Lung (tissue), 11 donors: ENCODE measurements at regions not wholly inside any gene's neighbourhood (a gene's known extent, or its start where the extent isn't known, plus 50 kb on each side); places are given as distances from the start of the nearest gene placed in this dataset.
"Not testable (repeated sequence)": the region's sequence is repeated elsewhere in the genome, so short reads cannot be mapped to it uniquely, and the experiment has no call there.

ENCODE experiments used
- ATAC-seq: fragments of 200-7000 bp; cut with Tn5 transposase; one replicate; pipeline ENCODE4 v1.9.1; 2020; ENCODE audit warnings: moderate number of reproducible peaks; ENCODE audit not compliant: insufficient read depth, low FRiP score
- DNase-seq, 3 donors: peaks; one replicate each; pipeline ENCODE4 v3.0.0-alpha.2; 2013 to 2017
- H3K27ac ChIP-seq, 2 donors: one replicate each; pipeline ENCODE4 v1.5.1; 2013; ENCODE audit warnings: mild to moderate bottlenecking in 2 of 2, moderate library complexity in 2 of 2, control low read depth in 1 of 2, inconsistent platforms in 1 of 2, low read depth in 1 of 2, low read length in 1 of 2
- H3K27me3 ChIP-seq, 3 donors: one replicate each; pipeline ENCODE4 v1.5.1; 2013; ENCODE audit warnings: low read length in 2 of 3; ENCODE audit not compliant: control insufficient read depth in 3 of 3, insufficient read depth in 3 of 3
- H3K36me3 ChIP-seq, 4 donors: one replicate each; pipeline ENCODE4 v1.5.1; 2013; ENCODE audit warnings: low read length in 4 of 4, mild to moderate bottlenecking in 1 of 4, moderate library complexity in 1 of 4; ENCODE audit not compliant: control insufficient read depth in 4 of 4, insufficient read depth in 4 of 4
- H3K4me1 ChIP-seq, 5 donors: one replicate each; pipeline ENCODE4 v1.5.1; 2013; ENCODE audit warnings: low read length in 5 of 5, mild to moderate bottlenecking in 2 of 5, moderate library complexity in 1 of 5; ENCODE audit not compliant: control insufficient read depth in 5 of 5, insufficient read depth in 5 of 5
- H3K4me3 ChIP-seq: one replicate; pipeline ENCODE4 v1.5.1; 2013; ENCODE audit warnings: mild to moderate bottlenecking, control low read depth, moderate library complexity
- H3K9ac ChIP-seq, 2 donors: one replicate each; pipeline ENCODE4 v1.5.1; 2013; ENCODE audit warnings: low read length in 2 of 2, control low read depth in 1 of 2; ENCODE audit not compliant: insufficient read depth in 1 of 2
- H3K9me3 ChIP-seq, 4 donors: one replicate each; pipeline ENCODE4 v1.5.1; 2013; ENCODE audit warnings: low read length in 3 of 4, mild to moderate bottlenecking in 1 of 4, moderate library complexity in 1 of 4; ENCODE audit not compliant: control insufficient read depth in 4 of 4, insufficient read depth in 3 of 4
- CTCF ChIP-seq: IDR thresholded peaks from 2 replicates; pipeline ENCODE4 v1.5.1; 2012; ENCODE audit warnings: mild to moderate bottlenecking; ENCODE audit errors: control extremely low read depth, extremely low read depth
- WGBS, 2 donors: extraction: QIAGEN DNeasy Blood & Tissue Kit; methylation state at CpG; one replicate each; pipeline ENCODE4 v1.1.7; 2013; 5-methylcytosine and 5-hydroxymethylcytosine counted together
- donor health status: control.
- donor health status: control.
- donor health status: Bipolar disorder and iron deficiency.
- donor health status: healthy.
- donor health status: DM: yes; HTN: yes; CAD: no.

GRCh38 chr13:90502762-90503161, 844.7 kb upstream of the MIR17HG start:
- DNase-seq (no peak), ATAC-seq (no peak)
- no peaks in the 10 kb centered on the region for H3K9me3 ChIP-seq
- peaks cover 0 to 1% (median 0%) of the 10 kb centered on the region in 5 donors for H3K4me1 ChIP-seq
- H3K27me3 ChIP-seq: no peaks in the 10 kb centered on the region
- 39 to 53% methylated on average over 2 of the region's 2 CpGs for WGBS, 2 donors
- TF ChIP-seq CTCF: no peak
- H3K36me3 ChIP-seq: no peaks in the 10 kb centered on the region
- no peak overlapping the region for H3K9ac ChIP-seq
- no peak overlapping the region for H3K27ac ChIP-seq
- no peak overlapping the region for H3K4me3 ChIP-seq

GRCh38 chr13:90510319-90510718, 837.2 kb upstream of the MIR17HG start:
- no peak for TF ChIP-seq CTCF

GRCh38 chr13:90511903-90512302, 835.6 kb upstream of the MIR17HG start:
- Histone ChIP-seq H3K27ac (no peak overlapping the region), H3K36me3 (no peaks in the 10 kb centered on the region), H3K9ac (no peak overlapping the region), H3K27me3 (no peaks in the 10 kb centered on the region), H3K9me3 (no peaks in the 10 kb centered on the region), H3K4me3 (no peak overlapping the region), H3K4me1 (no peaks in the 10 kb centered on the region)
- ATAC-seq: no peak
- DNase-seq: no peak
- TF ChIP-seq CTCF: no peak
- 71% methylated on average over 2 of the region's 2 CpGs for WGBS, 2 donors

More at GRCh38 chr13:90510319-90510718, 837.2 kb upstream of the MIR17HG start:
- no peak overlapping the region for H3K9ac ChIP-seq
- H3K27ac ChIP-seq: no peak overlapping the region
- no peak overlapping the region for H3K4me3 ChIP-seq
- H3K36me3 ChIP-seq: no peaks in the 10 kb centered on the region
- 87% methylated on average over 2 of the region's 2 CpGs for WGBS, 2 donors
- ATAC-seq (no peak), DNase-seq (no peak)
- no peaks in the 10 kb centered on the region for H3K4me1 ChIP-seq
- H3K9me3 ChIP-seq: no peaks in the 10 kb centered on the region
- no peaks in the 10 kb centered on the region for H3K27me3 ChIP-seq

GRCh38 chr13:90514712-90515111, 832.8 kb upstream of the MIR17HG start:
- not testable (repeated sequence) for ATAC-seq, H3K27ac ChIP-seq, H3K36me3 ChIP-seq, H3K4me1 ChIP-seq, H3K9me3 ChIP-seq, DNase-seq, H3K9ac ChIP-seq, H3K27me3 ChIP-seq, H3K4me3 ChIP-seq
- 94 to 95% methylated on average over 12 of the region's 12 CpGs for WGBS, 2 donors
